ENCODE measurements at regions not wholly inside any gene's neighbourhood (a gene's known extent, or its start where the extent isn't known, plus 50 kb on each side); places are given as distances from the start of the nearest gene placed in this dataset.
A peak's percentile ranks its signal among the peaks of the same experiment; 100 is the strongest.

DNA sequence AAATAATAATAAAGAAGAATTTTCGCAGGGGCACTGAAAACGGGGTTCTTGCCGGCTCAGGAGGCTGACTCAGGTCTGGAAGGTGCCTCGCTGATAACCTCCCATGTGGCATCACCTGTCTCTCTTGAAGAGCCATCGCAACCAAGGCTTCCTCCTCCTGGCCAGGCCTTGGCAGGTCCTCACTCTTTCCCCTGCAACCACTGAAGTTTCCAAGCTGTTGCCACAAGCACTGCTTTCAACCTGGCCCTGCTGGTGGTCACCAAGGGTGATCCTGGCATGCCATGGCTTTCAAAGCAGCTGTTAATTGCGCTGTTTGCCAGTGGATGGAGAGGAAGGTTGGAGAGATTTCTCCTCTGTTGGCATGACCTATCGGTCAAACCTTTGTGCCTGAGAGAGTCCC lies 163.6 kb upstream of the COPS8 start:
- H3K27me3 ChIP-seq (ENCODE audit: control insufficient read depth, insufficient read depth, low read length): no peaks in the 10 kb centered on the region
- H3K4me1 ChIP-seq (ENCODE audit: control insufficient read depth, extremely low read depth, insufficient read depth, low read length): no peaks in the 10 kb centered on the region
- no peak overlapping the region for H3K9ac ChIP-seq (ENCODE audit: insufficient read depth, low read length)
- no peak overlapping the region for H3K27ac ChIP-seq (ENCODE audit: insufficient read depth, low read length)
- no peak overlapping the region for H2AFZ ChIP-seq (ENCODE audit: low read length)
- no peak for DNase-seq (ENCODE audit: low read depth in 2 of 2)
- no peak for TF ChIP-seq CTCF (conservative IDR thresholded peaks at IDR 0.05 in 1 of 2, IDR thresholded peaks at IDR 0.05 in 1 of 2; ENCODE audit: low read depth in 1 of 2, low read length in 2 of 2)
- no peak for TF ChIP-seq EZH2 (IDR thresholded peaks at IDR 0.05; ENCODE audit: low read length, missing control alignments)
- H3K79me2 ChIP-seq (ENCODE audit: control insufficient read depth, insufficient read depth, low read length): no peaks in the 10 kb centered on the region
- H3K4me3 ChIP-seq (replicated peaks in 1 of 4; ENCODE audit: control extremely low read depth in 1 of 4, insufficient read depth in 1 of 4, low read depth in 3 of 4, low read length in 4 of 4): no peak overlapping the region
- H3K36me3 ChIP-seq (ENCODE audit: control insufficient read depth, insufficient read depth, low read length): no peaks in the 10 kb centered on the region
- no peaks in the 10 kb centered on the region for H3K9me3 ChIP-seq (ENCODE audit: control insufficient read depth, insufficient read depth, low read depth, low read length)
- H3K4me2 ChIP-seq (ENCODE audit: extremely low read depth, insufficient read depth, low read length): no peak overlapping the region
- no peaks in the 10 kb centered on the region for H4K20me1 ChIP-seq (ENCODE audit: control insufficient read depth, extremely low read depth, insufficient read depth, low read length)

DNA sequence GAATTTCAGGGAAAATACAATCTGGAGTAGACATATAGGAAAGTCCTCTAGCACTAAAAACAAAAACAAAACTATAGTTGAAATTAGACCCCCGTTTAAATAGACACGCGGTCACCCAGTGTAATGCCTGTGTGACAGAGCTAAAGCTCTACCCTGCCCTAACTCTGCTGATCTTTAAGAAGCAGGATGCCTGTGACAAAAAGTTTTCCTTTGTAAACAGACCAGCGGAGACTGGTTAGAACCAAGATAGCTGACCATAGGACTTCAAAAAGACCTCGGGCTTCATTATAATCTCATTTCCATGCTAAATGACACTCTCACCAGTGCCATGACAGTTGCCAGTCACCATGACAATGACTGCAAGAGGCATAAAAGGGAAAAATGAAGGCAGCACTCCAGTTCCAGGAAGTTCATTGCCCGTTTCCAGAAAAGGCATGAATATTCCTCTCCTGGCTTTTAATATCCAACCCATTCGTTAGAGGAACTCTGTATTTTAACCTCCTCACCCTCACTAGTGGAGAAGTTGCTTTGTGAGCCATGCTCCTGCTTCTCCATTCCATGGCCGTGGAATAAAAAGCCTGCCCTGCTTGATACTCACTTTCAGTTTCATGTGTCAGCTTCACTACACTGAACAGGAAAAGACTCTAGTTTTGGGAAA lies 157.2 kb upstream of the COPS8 start:
- DNase-seq (ENCODE audit: low read depth in 2 of 2): peak in 1 of 2 donors; percentile 14
- Histone ChIP-seq H3K4me2 (ENCODE audit: extremely low read depth, insufficient read depth, low read length) (peak overlapping the region; percentile 45), H3K79me2 (ENCODE audit: control insufficient read depth, insufficient read depth, low read length) (no peaks in the 10 kb centered on the region), H4K20me1 (ENCODE audit: control insufficient read depth, extremely low read depth, insufficient read depth, low read length) (no peaks in the 10 kb centered on the region), H3K27ac (ENCODE audit: insufficient read depth, low read length) (no peak overlapping the region), H3K9me3 (ENCODE audit: control insufficient read depth, insufficient read depth, low read depth, low read length) (no peaks in the 10 kb centered on the region), H3K4me1 (ENCODE audit: control insufficient read depth, extremely low read depth, insufficient read depth, low read length) (no peaks in the 10 kb centered on the region), H3K36me3 (ENCODE audit: control insufficient read depth, insufficient read depth, low read length) (no peaks in the 10 kb centered on the region), H2AFZ (ENCODE audit: low read length) (peak overlapping the region; percentile 39), H3K27me3 (ENCODE audit: control insufficient read depth, insufficient read depth, low read length) (no peaks in the 10 kb centered on the region), H3K9ac (ENCODE audit: insufficient read depth, low read length) (no peak overlapping the region), H3K4me3 (replicated peaks in 1 of 4; ENCODE audit: control extremely low read depth in 1 of 4, insufficient read depth in 1 of 4, low read depth in 3 of 4, low read length in 4 of 4) (peak overlapping the region; percentile 5 to 38 (median 20))
- TF ChIP-seq EZH2 (IDR thresholded peaks at IDR 0.05; ENCODE audit: low read length, missing control alignments): no peak
- no peak for TF ChIP-seq CTCF (conservative IDR thresholded peaks at IDR 0.05 in 1 of 2, IDR thresholded peaks at IDR 0.05 in 1 of 2; ENCODE audit: low read depth in 1 of 2, low read length in 2 of 2)

DNA sequence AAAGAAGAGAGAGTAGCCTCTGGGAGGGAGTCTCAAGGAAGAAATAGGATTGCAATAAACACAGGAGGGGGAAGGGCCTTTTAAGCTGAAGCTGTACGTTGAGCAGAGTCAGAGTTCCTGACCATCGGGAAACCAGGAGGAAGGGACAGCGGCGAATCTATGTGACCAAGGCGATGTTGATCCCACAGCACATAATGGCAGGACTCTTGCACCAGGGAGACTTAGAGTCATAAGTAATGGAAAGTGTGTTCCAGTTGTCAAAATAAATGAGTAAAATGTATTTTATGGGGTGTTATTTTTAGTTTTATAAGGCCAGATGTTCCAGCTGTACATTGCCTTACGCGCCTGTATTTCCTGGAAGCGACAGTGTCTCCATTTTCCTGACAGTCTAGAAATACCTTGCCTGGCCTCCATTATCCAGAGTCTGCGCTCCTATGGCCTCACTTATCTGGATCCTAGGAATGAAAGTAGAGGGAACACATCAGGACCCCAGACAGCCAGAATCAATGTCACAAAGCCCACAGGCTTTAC lies 152.8 kb upstream of the COPS8 start:
- peak in 1 of 2 donors; percentile 11 for DNase-seq (ENCODE audit: low read depth in 2 of 2)

More for the DNA sequence above, 152.8 kb upstream of the COPS8 start:
- Histone ChIP-seq H3K4me2 (ENCODE audit: extremely low read depth, insufficient read depth, low read length) (no peak overlapping the region), H3K27ac (ENCODE audit: insufficient read depth, low read length) (no peak overlapping the region), H3K4me3 (replicated peaks in 1 of 4; ENCODE audit: control extremely low read depth in 1 of 4, insufficient read depth in 1 of 4, low read depth in 3 of 4, low read length in 4 of 4) (no peak overlapping the region), H3K4me1 (ENCODE audit: control insufficient read depth, extremely low read depth, insufficient read depth, low read length) (no peaks in the 10 kb centered on the region), H3K9ac (ENCODE audit: insufficient read depth, low read length) (no peak overlapping the region), H3K36me3 (ENCODE audit: control insufficient read depth, insufficient read depth, low read length) (no peaks in the 10 kb centered on the region), H2AFZ (ENCODE audit: low read length) (no peak overlapping the region), H3K27me3 (ENCODE audit: control insufficient read depth, insufficient read depth, low read length) (no peaks in the 10 kb centered on the region), H3K79me2 (ENCODE audit: control insufficient read depth, insufficient read depth, low read length) (no peaks in the 10 kb centered on the region), H3K9me3 (ENCODE audit: control insufficient read depth, insufficient read depth, low read depth, low read length) (no peaks in the 10 kb centered on the region), H4K20me1 (ENCODE audit: control insufficient read depth, extremely low read depth, insufficient read depth, low read length) (no peaks in the 10 kb centered on the region)
- TF ChIP-seq CTCF (conservative IDR thresholded peaks at IDR 0.05 in 1 of 2, IDR thresholded peaks at IDR 0.05 in 1 of 2; ENCODE audit: low read depth in 1 of 2, low read length in 2 of 2) (no peak), EZH2 (IDR thresholded peaks at IDR 0.05; ENCODE audit: low read length, missing control alignments) (no peak)

Measured in fibroblast of lung (primary cell).